GM12872 (cell line): ENCODE measurements at regions not wholly inside any gene's neighbourhood (a gene's known extent, or its start where the extent isn't known, plus 50 kb on each side); places are given as distances from the start of the nearest gene placed in this dataset.

Experiments used
- CTCF ChIP-seq: IDR thresholded peaks from 3 replicates; pipeline ENCODE4 v1.5.1; 2011; ENCODE audit warnings: low read depth, mild to moderate bottlenecking, low read length, moderate library complexity; ENCODE audit not compliant: insufficient read depth

- no peak for TF ChIP-seq CTCF
Observed at GRCh38 chr11:26243426-26243825, 88.5 kb upstream of the ANO3 start.

- no peak for TF ChIP-seq CTCF
Observed at GRCh38 chr11:26244207-26244606, 87.7 kb upstream of the ANO3 start.

- no peak for TF ChIP-seq CTCF
Observed at GRCh38 chr11:26245046-26245445, 86.9 kb upstream of the ANO3 start.

- no peak for TF ChIP-seq CTCF
Observed at GRCh38 chr11:26247340-26247739, 84.6 kb upstream of the ANO3 start.

- TF ChIP-seq CTCF = no peak
Observed at GRCh38 chr11:26248661-26249060, 83.3 kb upstream of the ANO3 start.

GRCh38 chr11:26254378-26254777 lies 77.6 kb upstream of the ANO3 start:
- TF ChIP-seq CTCF = no peak

- no peak for TF ChIP-seq CTCF
Observed at GRCh38 chr11:26263769-26264168, 68.2 kb upstream of the ANO3 start.

- TF ChIP-seq CTCF = no peak
Observed at GRCh38 chr11:26264266-26264665, 67.7 kb upstream of the ANO3 start.
